HL-60 (cell line): ENCODE measurements at regions not wholly inside any gene's neighbourhood (a gene's known extent, or its start where the extent isn't known, plus 50 kb on each side); places are given as distances from the start of the nearest gene placed in this dataset.

Experiments used
- CTCF ChIP-seq: IDR thresholded peaks from one replicate; pipeline ENCODE4 v1.5.1; 2011; ENCODE audit warnings: low read length, control low read depth, inconsistent platforms; ENCODE audit not compliant: insufficient read depth
- GABPA ChIP-seq: IDR thresholded peaks from 2 replicates; pipeline ENCODE4 v1.6.1; 2012; ENCODE audit warnings: low read depth
- POLR2AphosphoS5 ChIP-seq: IDR thresholded peaks from 2 replicates; pipeline ENCODE4 v1.6.1; 2012; ENCODE audit warnings: low read depth
- REST ChIP-seq: IDR thresholded peaks from 2 replicates; pipeline ENCODE4 v1.6.1; 2012; ENCODE audit warnings: low read depth; ENCODE audit not compliant: insufficient replicate concordance
- SPI1 ChIP-seq: IDR thresholded peaks from 2 replicates; pipeline ENCODE4 v1.6.1; 2012; ENCODE audit warnings: low read depth, mild to moderate bottlenecking, borderline replicate concordance

GRCh38 chr14:73782623-73783022, 68.4 kb upstream of the PNMA1 start:
- TF ChIP-seq CTCF (no peak), POLR2AphosphoS5 (no peak), REST (no peak), GABPA (no peak), SPI1 (no peak)
